Erythroblast (primary cell): ENCODE measurements at regions not wholly inside any gene's neighbourhood (a gene's known extent, or its start where the extent isn't known, plus 50 kb on each side); places are given as distances from the start of the nearest gene placed in this dataset.

ENCODE experiments used
- DNase-seq, 2 experiments: peaks; one replicate each; lab custom pipeline; 2025; lab: John Stamatoyannopoulos, UW
- GATA1 ChIP-seq: IDR thresholded peaks from 2 replicates; pipeline ENCODE4 v1.6.1; 2011; ENCODE audit warnings: low read depth, mild to moderate bottlenecking, control low read depth, low read length, moderate library complexity
- POLR2A ChIP-seq: IDR thresholded peaks from 2 replicates; pipeline ENCODE4 v1.6.1; 2011; ENCODE audit warnings: mild to moderate bottlenecking, low read length

- TF ChIP-seq POLR2A, result no peak
- DNase-seq, result no peak
These were observed 147.3 kb upstream of the FOXF1 start for GRCh38 chr16:86363057-86363490.

- DNase-seq, result no peak
- TF ChIP-seq POLR2A (no peak), GATA1 (no peak)
These were observed 146.3 kb upstream of the FOXF1 start for GRCh38 chr16:86363836-86364618.

GRCh38 chr16:86364653-86365380 is 145.5 kb upstream of the FOXF1 start:
- TF ChIP-seq GATA1, result no peak
- no peak for TF ChIP-seq POLR2A
- DNase-seq, result no peak

GRCh38 chr16:86365513-86366273 is 144.6 kb upstream of the FOXF1 start:
- TF ChIP-seq POLR2A (no peak), GATA1 (no peak)
- no peak for DNase-seq

- TF ChIP-seq POLR2A (no peak), GATA1 (no peak)
- no peak for DNase-seq
These were observed 143.8 kb upstream of the FOXF1 start for GRCh38 chr16:86366481-86366880.

- no peak for TF ChIP-seq POLR2A
- no peak for TF ChIP-seq GATA1
- no peak for DNase-seq
These were observed 142.8 kb upstream of the FOXF1 start for GRCh38 chr16:86367291-86368072.

- DNase-seq, result no peak
- TF ChIP-seq GATA1 (no peak), POLR2A (no peak)
These were observed 142.1 kb upstream of the FOXF1 start for GRCh38 chr16:86368261-86368660.

- peak in 1 of 2 experiments; percentile 2 for DNase-seq
- no peak for TF ChIP-seq POLR2A
- no peak for TF ChIP-seq GATA1
These were observed 140.3 kb upstream of the FOXF1 start for GRCh38 chr16:86370062-86370461.

- DNase-seq, result no peak
- TF ChIP-seq GATA1, result no peak
- TF ChIP-seq POLR2A, result no peak
These were observed 139.1 kb upstream of the FOXF1 start for GRCh38 chr16:86371083-86371803.

GRCh38 chr16:86372193-86372592 is 138.1 kb upstream of the FOXF1 start:
- TF ChIP-seq POLR2A (no peak), GATA1 (no peak)
- no peak for DNase-seq

- TF ChIP-seq POLR2A (no peak), GATA1 (no peak)
- no peak for DNase-seq
These were observed 136.9 kb upstream of the FOXF1 start for GRCh38 chr16:86373276-86373901.

- TF ChIP-seq GATA1 (no peak), POLR2A (no peak)
- no peak for DNase-seq
These were observed 135.7 kb upstream of the FOXF1 start for GRCh38 chr16:86374603-86375130.
